Fibroblast of skin of left quadriceps (primary cell): ENCODE measurements at regions not wholly inside any gene's neighbourhood (a gene's known extent, or its start where the extent isn't known, plus 50 kb on each side); places are given as distances from the start of the nearest gene placed in this dataset.
"Not testable (repeated sequence)": the region's sequence is repeated elsewhere in the genome, so short reads cannot be mapped to it uniquely, and the experiment has no call there.

Experiments
- DNase-seq, 2 experiments: peaks; one replicate each; pipeline ENCODE4 v3.0.0-alpha.2; 2013; ENCODE audit warnings: low read depth in 2 of 2

- no peak for DNase-seq
These were observed 440.1 kb upstream of the SMIM31 start for GRCh38 chr4:164313853-164314252.

GRCh38 chr4:164318350-164318749 lies 435.6 kb upstream of the SMIM31 start:
- DNase-seq, result no peak

- no peak for DNase-seq
These were observed 434.2 kb upstream of the SMIM31 start for GRCh38 chr4:164319688-164320087.

- DNase-seq, result no peak
These were observed 433.1 kb upstream of the SMIM31 start for GRCh38 chr4:164320847-164321246.

GRCh38 chr4:164326056-164326455 lies 427.9 kb upstream of the SMIM31 start:
- DNase-seq, result no peak

- no peak for DNase-seq
These were observed 416.5 kb upstream of the SMIM31 start for GRCh38 chr4:164337219-164337944.

GRCh38 chr4:164343472-164343976 lies 410.4 kb upstream of the SMIM31 start:
- DNase-seq, result no peak

- DNase-seq, result no peak
These were observed 408.2 kb upstream of the SMIM31 start for GRCh38 chr4:164345756-164346155.

- DNase-seq, result no peak
These were observed 403.9 kb upstream of the SMIM31 start for GRCh38 chr4:164350061-164350460.

GRCh38 chr4:164350716-164351115 lies 403.2 kb upstream of the SMIM31 start:
- not testable (repeated sequence) for DNase-seq

GRCh38 chr4:164357957-164358356 lies 396.0 kb upstream of the SMIM31 start:
- no peak for DNase-seq

GRCh38 chr4:164358400-164358799 lies 395.5 kb upstream of the SMIM31 start:
- DNase-seq, result no peak

GRCh38 chr4:164359881-164360280 lies 394.1 kb upstream of the SMIM31 start:
- DNase-seq, result no peak

- no peak for DNase-seq
These were observed 385.0 kb upstream of the SMIM31 start for GRCh38 chr4:164368894-164369293.

GRCh38 chr4:164373021-164373420 lies 380.9 kb upstream of the SMIM31 start:
- DNase-seq, result no peak

GRCh38 chr4:164377277-164377676 lies 376.7 kb upstream of the SMIM31 start:
- DNase-seq, result no peak

- no peak for DNase-seq
These were observed 375.6 kb upstream of the SMIM31 start for GRCh38 chr4:164378361-164378760.

- no peak for DNase-seq
These were observed 374.2 kb upstream of the SMIM31 start for GRCh38 chr4:164379694-164380093.

GRCh38 chr4:164381859-164382258 lies 372.1 kb upstream of the SMIM31 start:
- DNase-seq, result no peak

- no peak for DNase-seq
These were observed 370.9 kb upstream of the SMIM31 start for GRCh38 chr4:164383058-164383357.

- DNase-seq, result no peak
These were observed 370.3 kb upstream of the SMIM31 start for GRCh38 chr4:164383358-164384220.

- no peak for DNase-seq
These were observed 369.5 kb upstream of the SMIM31 start for GRCh38 chr4:164384416-164384815.

GRCh38 chr4:164396439-164396838 lies 357.5 kb upstream of the SMIM31 start:
- no peak for DNase-seq
